Transverse colon (tissue), 4 donors: ENCODE measurements at regions not wholly inside any gene's neighbourhood (a gene's known extent, or its start where the extent isn't known, plus 50 kb on each side); places are given as distances from the start of the nearest gene placed in this dataset.
"Not testable (repeated sequence)": the region's sequence is repeated elsewhere in the genome, so short reads cannot be mapped to it uniquely, and the experiment has no call there.

ENCODE experiments used
- DNase-seq: peaks from one replicate; pipeline ENCODE4 v3.0.0-alpha.2; 2019
- H3K27ac ChIP-seq, 4 donors: fragments of 200-600 bp; sonication (generic); 2 replicates each; pipeline ENCODE4 v1.5.1; 2016 to 2018; ENCODE audit warnings: inconsistent platforms in 4 of 4
- H3K27me3 ChIP-seq: fragments of 200-600 bp; sonication (generic); 2 replicates; pipeline ENCODE4 v1.5.1; 2017; ENCODE audit warnings: inconsistent platforms
- H3K36me3 ChIP-seq, 4 donors: fragments of 200-600 bp; sonication (generic); 2 replicates each; pipeline ENCODE4 v1.5.1; 2017 to 2019; ENCODE audit warnings: inconsistent platforms in 4 of 4
- H3K4me1 ChIP-seq, 4 donors: fragments of 200-600 bp; sonication (generic); 2 replicates each; pipeline ENCODE4 v1.5.1; 2017 to 2020; ENCODE audit warnings: inconsistent platforms in 4 of 4
- H3K4me3 ChIP-seq, 4 donors: fragments of 200-600 bp; sonication (generic); 1 replicate in 1 of 4; 2 replicates in 3 of 4; pipeline versions ENCODE4 v1.5.1 to v1.6.1; 2017 to 2019; ENCODE audit warnings: inconsistent platforms in 4 of 4
- H3K9me3 ChIP-seq, 2 donors: fragments of 200-600 bp; sonication (generic); 2 replicates each; pipeline ENCODE4 v1.5.1; 2017 to 2019; ENCODE audit warnings: inconsistent platforms in 2 of 2
- CTCF ChIP-seq, 5 experiments: fragments of 200-600 bp in 3 of 5; fragments of 450-650 bp in 2 of 5; sonication (generic) in 3 of 5; IDR thresholded peaks; 1 replicate in 2 of 5; 2 replicates in 3 of 5; pipeline ENCODE4 v1.5.1; 2016 to 2017; ENCODE audit warnings: antibody characterized with exemption in 5 of 5, inconsistent platforms in 3 of 5, mild to moderate bottlenecking in 2 of 5, moderate library complexity in 1 of 5
- EP300 ChIP-seq: sonication (generic); formaldehyde crosslinking; IDR thresholded peaks from one replicate; pipeline ENCODE4 v1.6.1; 2017; ENCODE audit warnings: antibody characterized with exemption, low read depth
- POLR2A ChIP-seq: fragments of 450-650 bp; IDR thresholded peaks from one replicate; pipeline ENCODE4 v1.6.1; 2016; ENCODE audit warnings: antibody characterized with exemption, mild to moderate bottlenecking, moderate library complexity
- POLR2AphosphoS5 ChIP-seq, 3 donors: sonication (generic); formaldehyde crosslinking; IDR thresholded peaks; one replicate each; pipeline ENCODE4 v1.6.1; 2016; ENCODE audit warnings: antibody characterized with exemption in 3 of 3
- WGBS, 2 donors: methylation state at CpG; one replicate each; pipeline ENCODE4 v1.1.5; 2018; ENCODE audit warnings: low coverage in 1 of 2; 5-methylcytosine and 5-hydroxymethylcytosine counted together
- in situ Hi-C, 4 donors: fragments of 200-750 bp; cut with MboI; loops; one replicate each; pipeline versions ENCODE4 v1.15.0 to v1.15.1; 2017; ENCODE audit warnings: low sequenced_read_pairs in 3 of 4, low pct_ligation_motif_present in 1 of 4, low pct_unique_long_range_greater_than_20kb in 1 of 4
- intact Hi-C: fragments of 100-400 bp; cut with DNase I; formaldehyde crosslinking; loops from one replicate; pipeline ENCODE4 v1.15.1; 2023; ENCODE audit warnings: low total_unique reads

- H3K4me3 ChIP-seq, intact Hi-C loops, in situ Hi-C loops: not testable (repeated sequence)
Observed at GRCh38 chr17:6373599-6373998, 61.3 kb downstream of the AIPL1 start.

GRCh38 chr17:6366221-6366666, 68.7 kb downstream of the AIPL1 start:
- no peaks in the 10 kb centered on the region for H3K36me3 ChIP-seq
- no peaks in the 10 kb centered on the region for H3K4me1 ChIP-seq
- no peak overlapping the region for H3K4me3 ChIP-seq
- H3K27ac ChIP-seq: no peak overlapping the region
- TF ChIP-seq EP300: no peak
- TF ChIP-seq POLR2AphosphoS5 (IDR thresholded peaks at IDR 0.05): no peak
- TF ChIP-seq POLR2A: no peak
- TF ChIP-seq CTCF (IDR thresholded peaks at IDR 0.05): no peak
- peaks cover 9% of the 10 kb centered on the region for H3K27me3 ChIP-seq
- in situ Hi-C loops (no loop called here), intact Hi-C loops (no loop called here)
- 59% methylated on average over 2 of the region's 2 CpGs; no CpG with 5 or more reads in 1 of the 2 donors for WGBS, 2 donors
- no peak for DNase-seq
- no peaks in the 10 kb centered on the region for H3K9me3 ChIP-seq

More at GRCh38 chr17:6373599-6373998, 61.3 kb downstream of the AIPL1 start:
- 72 to 100% methylated on average over 2 to 4 of the region's 4 CpGs for WGBS, 2 donors
- not testable (repeated sequence) for DNase-seq, H3K27ac ChIP-seq, H3K4me1 ChIP-seq, H3K27me3 ChIP-seq, H3K36me3 ChIP-seq, H3K9me3 ChIP-seq

GRCh38 chr17:6365200-6365943, 69.5 kb downstream of the AIPL1 start:
- Histone ChIP-seq H3K4me3 (no peak overlapping the region), H3K9me3 (no peaks in the 10 kb centered on the region), H3K27me3 (peaks cover 9% of the 10 kb centered on the region), H3K27ac (no peak overlapping the region), H3K4me1 (no peaks in the 10 kb centered on the region), H3K36me3 (no peaks in the 10 kb centered on the region)
- intact Hi-C loops: no loop called here
- TF ChIP-seq CTCF (IDR thresholded peaks at IDR 0.05) (no peak), EP300 (no peak), POLR2A (no peak), POLR2AphosphoS5 (IDR thresholded peaks at IDR 0.05) (no peak)
- in situ Hi-C loops: no loop called here
- 33 to 35% methylated on average over 6 to 13 of the region's 13 CpGs for WGBS, 2 donors
- no peak for DNase-seq

GRCh38 chr17:6361733-6362132, 73.2 kb downstream of the AIPL1 start:
- no peak for TF ChIP-seq CTCF (IDR thresholded peaks at IDR 0.05)
- TF ChIP-seq POLR2AphosphoS5 (IDR thresholded peaks at IDR 0.05): no peak
- TF ChIP-seq POLR2A: no peak
- no peak for TF ChIP-seq EP300
- intact Hi-C loops (no loop called here), in situ Hi-C loops (no loop called here)
- peaks cover 14% of the 10 kb centered on the region for H3K27me3 ChIP-seq
- H3K36me3 ChIP-seq: no peaks in the 10 kb centered on the region
- no peak overlapping the region for H3K4me3 ChIP-seq
- H3K27ac ChIP-seq: no peak overlapping the region
- 62 to 86% methylated on average over 4 to 5 of the region's 5 CpGs for WGBS, 2 donors
- no peaks in the 10 kb centered on the region for H3K9me3 ChIP-seq
- H3K4me1 ChIP-seq: no peaks in the 10 kb centered on the region
- DNase-seq: no peak
